Activated CD4-positive, alpha-beta T cell treated with anti-CD3 and anti-CD28 coated beads for 36 hours (primary cell): ENCODE measurements at regions not wholly inside any gene's neighbourhood (a gene's known extent, or its start where the extent isn't known, plus 50 kb on each side); places are given as distances from the start of the nearest gene placed in this dataset.
"Not testable (repeated sequence)": the region's sequence is repeated elsewhere in the genome, so short reads cannot be mapped to it uniquely, and the experiment has no call there.

Experiments used
- ATAC-seq: fragments of 200-7000 bp; cut with Tn5 transposase; one replicate; pipeline ENCODE4 v1.10.0; 2021; ENCODE audit warnings: mild to moderate bottlenecking, moderate library complexity
- CTCF ChIA-PET: fragments of 350-600 bp; sonication (Branson Sonifier 250); formaldehyde crosslinking; loops from one replicate; lab custom pipeline; 2021; ENCODE audit warnings: antibody characterized with exemption; lab: Charles Lee
- POLR2A ChIA-PET: fragments of 350-600 bp; sonication (Branson Sonifier 250); formaldehyde crosslinking; loops from one replicate; lab custom pipeline; 2021; ENCODE audit warnings: antibody characterized with exemption, inconsistent platforms; lab: Charles Lee
- DNase-seq: peaks from one replicate; pipeline ENCODE4 v3.0.0-alpha.2; 2020
- H3K27ac Mint-ChIP-seq: one replicate; pipeline ENCODE4 v1.8.0; 2021; ENCODE audit warnings: mixed read lengths
- H3K27me3 Mint-ChIP-seq: one replicate; pipeline ENCODE4 v1.8.0; 2021; ENCODE audit warnings: mixed read lengths
- H3K36me3 Mint-ChIP-seq: one replicate; pipeline ENCODE4 v1.8.0; 2021; ENCODE audit warnings: low read depth, mixed read lengths
- H3K4me1 Mint-ChIP-seq: one replicate; pipeline ENCODE4 v1.8.0; 2021; ENCODE audit warnings: mixed read lengths
- H3K4me3 Mint-ChIP-seq: one replicate; pipeline ENCODE4 v1.8.0; 2021; ENCODE audit warnings: mild to moderate bottlenecking, moderate library complexity, mixed read lengths
- H3K9me3 Mint-ChIP-seq: one replicate; pipeline ENCODE4 v1.8.0; 2021; ENCODE audit warnings: low read depth, mixed read lengths
- intact Hi-C, 2 experiments: fragments of 100-400 bp; cut with DNase I in 1 of 2; cut with micrococcal nuclease in 1 of 2; formaldehyde crosslinking; loops; one replicate each; pipeline versions ENCODE4 v1.14.2 to v1.15.1; 2022 to 2024; cut with DNase I, micrococcal nuclease

- H3K27me3 Mint-ChIP-seq: no peaks in the 10 kb centered on the region
- no peak overlapping the region for H3K27ac Mint-ChIP-seq
- no peaks in the 10 kb centered on the region for H3K36me3 Mint-ChIP-seq
- ATAC-seq (no peak), DNase-seq (no peak)
- no peaks in the 10 kb centered on the region for H3K4me1 Mint-ChIP-seq
- intact Hi-C loops: no loop called here
- ChIA-PET CTCF (no interaction called here), POLR2A (no interaction called here)
- H3K4me3 Mint-ChIP-seq: no peak overlapping the region
- peaks cover 9% of the 10 kb centered on the region for H3K9me3 Mint-ChIP-seq
Measured at GRCh38 chr9:24931894-24932293, 386.2 kb upstream of the IZUMO3 start.

GRCh38 chr9:24912767-24913166 lies 367.1 kb upstream of the IZUMO3 start:
- ChIA-PET CTCF (no interaction called here), POLR2A (no interaction called here)
- Mint-ChIP-seq H3K36me3 (no peaks in the 10 kb centered on the region), H3K9me3 (peaks cover 15% of the 10 kb centered on the region), H3K27ac (no peak overlapping the region), H3K4me1 (no peaks in the 10 kb centered on the region), H3K4me3 (no peak overlapping the region), H3K27me3 (no peaks in the 10 kb centered on the region)
- intact Hi-C loops: no loop called here
- DNase-seq (no peak), ATAC-seq (no peak)

GRCh38 chr9:24901319-24901718 lies 355.6 kb upstream of the IZUMO3 start:
- H3K4me3 Mint-ChIP-seq: no peak overlapping the region
- H3K36me3 Mint-ChIP-seq: no peaks in the 10 kb centered on the region
- peaks cover 7% of the 10 kb centered on the region for H3K9me3 Mint-ChIP-seq
- intact Hi-C loops: no loop called here
- no peaks in the 10 kb centered on the region for H3K27me3 Mint-ChIP-seq
- CTCF ChIA-PET: no interaction called here
- H3K4me1 Mint-ChIP-seq: no peaks in the 10 kb centered on the region
- H3K27ac Mint-ChIP-seq: no peak overlapping the region
- no peak for DNase-seq
- POLR2A ChIA-PET: no interaction called here
- ATAC-seq: no peak

GRCh38 chr9:24900179-24900578 lies 354.5 kb upstream of the IZUMO3 start:
- CTCF ChIA-PET: no interaction called here
- no peak overlapping the region for H3K4me3 Mint-ChIP-seq
- H3K36me3 Mint-ChIP-seq: no peaks in the 10 kb centered on the region
- DNase-seq (no peak), ATAC-seq (no peak)
- no peaks in the 10 kb centered on the region for H3K27me3 Mint-ChIP-seq
- no peak overlapping the region for H3K27ac Mint-ChIP-seq
- intact Hi-C loops: no loop called here
- POLR2A ChIA-PET: no interaction called here
- peaks cover 9% of the 10 kb centered on the region for H3K9me3 Mint-ChIP-seq
- H3K4me1 Mint-ChIP-seq: no peaks in the 10 kb centered on the region

GRCh38 chr9:24899463-24899862 lies 353.8 kb upstream of the IZUMO3 start:
- no peak overlapping the region for H3K27ac Mint-ChIP-seq
- POLR2A ChIA-PET: no interaction called here
- H3K9me3 Mint-ChIP-seq: peaks cover 9% of the 10 kb centered on the region
- ATAC-seq: no peak
- no peaks in the 10 kb centered on the region for H3K36me3 Mint-ChIP-seq
- H3K4me3 Mint-ChIP-seq: no peak overlapping the region
- no peaks in the 10 kb centered on the region for H3K27me3 Mint-ChIP-seq
- no peaks in the 10 kb centered on the region for H3K4me1 Mint-ChIP-seq
- intact Hi-C loops: no loop called here
- CTCF ChIA-PET: no interaction called here
- DNase-seq: no peak

- Mint-ChIP-seq H3K36me3 (no peaks in the 10 kb centered on the region), H3K27me3 (no peaks in the 10 kb centered on the region), H3K4me1 (no peaks in the 10 kb centered on the region), H3K4me3 (no peak overlapping the region), H3K27ac (no peak overlapping the region), H3K9me3 (peaks cover 14% of the 10 kb centered on the region)
- CTCF ChIA-PET: no interaction called here
- POLR2A ChIA-PET: no interaction called here
- ATAC-seq (no peak), DNase-seq (no peak)
- intact Hi-C loops: no loop called here
Measured at GRCh38 chr9:24897826-24898225, 352.1 kb upstream of the IZUMO3 start.

GRCh38 chr9:24881361-24881760 lies 335.7 kb upstream of the IZUMO3 start:
- H3K27me3 Mint-ChIP-seq: no peaks in the 10 kb centered on the region
- no peak overlapping the region for H3K27ac Mint-ChIP-seq
- DNase-seq (no peak), ATAC-seq (no peak)
- H3K4me1 Mint-ChIP-seq: no peaks in the 10 kb centered on the region
- no peak overlapping the region for H3K4me3 Mint-ChIP-seq
- intact Hi-C loops: no loop called here
- peaks cover 17% of the 10 kb centered on the region for H3K9me3 Mint-ChIP-seq
- ChIA-PET POLR2A (no interaction called here), CTCF (no interaction called here)
- H3K36me3 Mint-ChIP-seq: no peaks in the 10 kb centered on the region

GRCh38 chr9:24879591-24879990 lies 333.9 kb upstream of the IZUMO3 start:
- ATAC-seq (no peak), DNase-seq (no peak)
- CTCF ChIA-PET: no interaction called here
- intact Hi-C loops: no loop called here
- Mint-ChIP-seq H3K27ac (no peak overlapping the region), H3K36me3 (no peaks in the 10 kb centered on the region), H3K4me3 (no peak overlapping the region), H3K4me1 (no peaks in the 10 kb centered on the region), H3K9me3 (peaks cover 18% of the 10 kb centered on the region), H3K27me3 (no peaks in the 10 kb centered on the region)
- POLR2A ChIA-PET: no interaction called here

GRCh38 chr9:24856601-24857000 lies 310.9 kb upstream of the IZUMO3 start:
- POLR2A ChIA-PET, H3K27ac Mint-ChIP-seq, ATAC-seq, H3K4me3 Mint-ChIP-seq, H3K4me1 Mint-ChIP-seq, H3K36me3 Mint-ChIP-seq, intact Hi-C loops, H3K27me3 Mint-ChIP-seq, DNase-seq: not testable (repeated sequence)
- peaks cover 15% of the 10 kb centered on the region for H3K9me3 Mint-ChIP-seq
- CTCF ChIA-PET: interaction anchor here (1.1 kb wide), 1 partner anchor 46 kb away, joined by 3 read pairs; no protein-coding TSS in a partner anchor

GRCh38 chr9:24846248-24846912 lies 300.7 kb upstream of the IZUMO3 start:
- ChIA-PET POLR2A (no interaction called here), CTCF (no interaction called here)
- H3K9me3 Mint-ChIP-seq: peaks cover 14% of the 10 kb centered on the region
- ATAC-seq (no peak), DNase-seq (no peak)
- no peaks in the 10 kb centered on the region for H3K27me3 Mint-ChIP-seq
- H3K4me3 Mint-ChIP-seq: no peak overlapping the region
- H3K4me1 Mint-ChIP-seq: no peaks in the 10 kb centered on the region
- intact Hi-C loops: no loop called here
- no peaks in the 10 kb centered on the region for H3K36me3 Mint-ChIP-seq
- no peak overlapping the region for H3K27ac Mint-ChIP-seq

- H3K27me3 Mint-ChIP-seq: no peaks in the 10 kb centered on the region
- ChIA-PET CTCF (no interaction called here), POLR2A (no interaction called here)
- intact Hi-C loops: no loop called here
- H3K36me3 Mint-ChIP-seq: no peaks in the 10 kb centered on the region
- ATAC-seq: no peak
- H3K27ac Mint-ChIP-seq: no peak overlapping the region
- peaks cover 14% of the 10 kb centered on the region for H3K9me3 Mint-ChIP-seq
- no peak overlapping the region for H3K4me3 Mint-ChIP-seq
- DNase-seq: no peak
- no peaks in the 10 kb centered on the region for H3K4me1 Mint-ChIP-seq
Measured at GRCh38 chr9:24844217-24844616, 298.5 kb upstream of the IZUMO3 start.

GRCh38 chr9:24841993-24842392 lies 296.3 kb upstream of the IZUMO3 start:
- CTCF ChIA-PET: no interaction called here

More at GRCh38 chr9:24841993-24842392, 296.3 kb upstream of the IZUMO3 start:
- Mint-ChIP-seq H3K36me3 (no peaks in the 10 kb centered on the region), H3K4me3 (no peak overlapping the region), H3K27me3 (no peaks in the 10 kb centered on the region), H3K4me1 (no peaks in the 10 kb centered on the region), H3K27ac (no peak overlapping the region), H3K9me3 (peaks cover 14% of the 10 kb centered on the region)
- ATAC-seq (no peak), DNase-seq (no peak)
- POLR2A ChIA-PET: no interaction called here
- intact Hi-C loops: no loop called here
